ENCODE measurements at regions not wholly inside any gene's neighbourhood (a gene's known extent, or its start where the extent isn't known, plus 50 kb on each side); places are given as distances from the start of the nearest gene placed in this dataset.

DNA sequence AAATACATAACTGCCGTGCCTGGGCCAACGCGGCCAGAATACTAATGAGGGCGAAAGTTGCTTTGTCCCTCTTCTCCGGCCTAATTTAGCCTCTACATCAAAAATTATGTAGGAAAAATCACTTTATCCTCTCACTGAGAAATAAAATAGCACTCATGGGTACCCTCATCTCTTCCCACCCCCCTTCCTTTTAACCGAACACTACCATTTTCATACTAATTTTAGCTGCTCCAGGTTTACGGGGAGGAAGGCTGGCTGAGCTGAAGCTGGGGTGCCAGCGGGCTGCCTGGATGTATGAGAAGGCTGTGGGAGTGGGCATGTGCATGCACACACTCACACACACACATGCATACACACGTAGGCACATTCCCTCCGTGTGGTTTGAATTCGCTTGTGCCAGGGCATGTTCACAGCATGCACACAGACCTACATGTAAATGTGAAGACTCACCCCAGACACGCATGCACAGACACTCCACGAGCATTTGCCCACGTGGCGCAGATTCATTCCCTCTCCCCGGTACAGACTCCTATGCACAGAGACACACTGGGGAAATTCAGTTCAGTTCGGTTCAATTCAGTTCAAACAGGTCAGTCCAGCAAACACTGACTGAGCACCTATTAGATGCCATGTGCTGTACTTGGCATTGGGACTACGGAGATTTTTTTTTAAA, 145.1 kb downstream of the MRM1 start:
- TF ChIP-seq, protein P1, sequence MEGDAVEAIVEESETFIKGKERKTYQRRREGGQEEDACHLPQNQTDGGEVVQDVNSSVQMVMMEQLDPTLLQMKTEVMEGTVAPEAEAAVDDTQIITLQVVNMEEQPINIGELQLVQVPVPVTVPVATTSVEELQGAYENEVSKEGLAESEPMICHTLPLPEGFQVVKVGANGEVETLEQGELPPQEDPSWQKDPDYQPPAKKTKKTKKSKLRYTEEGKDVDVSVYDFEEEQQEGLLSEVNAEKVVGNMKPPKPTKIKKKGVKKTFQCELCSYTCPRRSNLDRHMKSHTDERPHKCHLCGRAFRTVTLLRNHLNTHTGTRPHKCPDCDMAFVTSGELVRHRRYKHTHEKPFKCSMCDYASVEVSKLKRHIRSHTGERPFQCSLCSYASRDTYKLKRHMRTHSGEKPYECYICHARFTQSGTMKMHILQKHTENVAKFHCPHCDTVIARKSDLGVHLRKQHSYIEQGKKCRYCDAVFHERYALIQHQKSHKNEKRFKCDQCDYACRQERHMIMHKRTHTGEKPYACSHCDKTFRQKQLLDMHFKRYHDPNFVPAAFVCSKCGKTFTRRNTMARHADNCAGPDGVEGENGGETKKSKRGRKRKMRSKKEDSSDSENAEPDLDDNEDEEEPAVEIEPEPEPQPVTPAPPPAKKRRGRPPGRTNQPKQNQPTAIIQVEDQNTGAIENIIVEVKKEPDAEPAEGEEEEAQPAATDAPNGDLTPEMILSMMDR (IDR thresholded peaks at IDR 0.05; ENCODE audit: borderline replicate concordance, control extremely low read depth, extremely low read depth, insufficient read depth, missing control alignments): no peak
- in situ Hi-C loops (cut with MboI; ENCODE audit: low sequenced_read_pairs, unreplicated experiment): no loop called here

DNA sequence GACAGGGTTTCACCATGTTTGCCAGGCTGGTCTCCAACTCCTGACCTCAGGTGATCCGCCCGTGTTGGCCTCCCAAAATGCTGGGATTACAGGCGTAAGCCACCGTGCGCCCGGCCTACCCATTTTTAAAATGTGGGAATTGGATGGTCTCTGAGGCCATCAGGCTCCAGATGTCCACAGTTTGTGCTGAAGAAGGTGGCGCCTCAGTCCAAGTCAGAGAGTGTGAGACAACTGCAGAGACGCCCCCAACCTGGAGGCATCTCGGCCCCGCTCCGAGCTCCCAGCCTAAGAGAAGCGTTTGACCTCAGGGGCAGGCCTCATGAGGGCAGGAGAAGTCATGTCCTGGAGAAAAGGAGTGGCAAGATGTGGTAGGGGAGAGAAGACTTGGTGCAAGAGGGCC, 146.5 kb downstream of the MRM1 start:
- in situ Hi-C loops (cut with MboI; ENCODE audit: low sequenced_read_pairs, unreplicated experiment): no loop called here
- TF ChIP-seq, protein P1 (IDR thresholded peaks at IDR 0.05; ENCODE audit: borderline replicate concordance, control extremely low read depth, extremely low read depth, insufficient read depth, missing control alignments): no peak
- no peak for DNase-seq (ENCODE audit: low spot score)

More for the DNA sequence above, 145.1 kb downstream of the MRM1 start:
- no peak for DNase-seq (ENCODE audit: low spot score)

DNA sequence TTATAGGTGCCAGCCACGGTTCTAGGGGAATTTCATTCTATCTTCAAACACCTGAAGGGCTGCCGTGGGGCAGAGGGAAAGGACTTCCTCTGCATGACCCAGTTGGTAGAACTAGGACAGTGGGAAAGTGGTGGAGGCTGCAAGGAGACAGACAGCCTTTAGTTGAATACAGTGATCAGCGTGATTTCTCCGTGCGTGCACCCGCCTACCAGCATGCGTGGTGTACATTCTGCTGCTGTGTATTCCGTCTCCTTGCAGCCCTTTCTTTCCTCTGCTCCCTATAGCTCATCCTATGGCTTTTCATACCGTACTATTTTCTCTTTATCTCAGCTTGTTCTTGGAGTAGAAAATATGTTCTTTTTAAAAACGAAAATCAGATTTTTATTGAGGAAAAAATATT, 146.9 kb downstream of the MRM1 start:
- DNase-seq (ENCODE audit: low spot score): no peak
- in situ Hi-C loops (cut with MboI; ENCODE audit: low sequenced_read_pairs, unreplicated experiment): no loop called here
- TF ChIP-seq, protein P1 (IDR thresholded peaks at IDR 0.05; ENCODE audit: borderline replicate concordance, control extremely low read depth, extremely low read depth, insufficient read depth, missing control alignments): no peak

DNA sequence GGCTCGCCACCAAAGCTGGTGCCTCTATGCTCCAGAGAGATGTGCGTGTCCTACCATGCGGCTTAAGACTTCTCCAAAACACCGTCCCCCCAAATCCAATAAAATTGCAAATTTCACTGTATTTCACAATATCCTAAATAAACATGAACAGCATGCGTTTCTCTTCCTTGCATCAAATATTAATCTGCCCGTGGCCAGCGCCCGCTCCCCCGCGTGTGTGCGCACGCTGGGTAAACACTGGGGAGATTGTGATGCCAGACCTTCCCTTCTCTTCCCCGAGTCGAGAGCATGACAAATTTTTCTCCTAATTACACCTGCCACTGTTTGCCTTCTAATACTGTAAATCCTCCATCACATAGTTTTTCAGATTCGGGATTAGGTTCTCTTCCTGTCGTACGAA, 148.1 kb downstream of the MRM1 start:
- no peak for DNase-seq (ENCODE audit: low spot score)
- TF ChIP-seq, protein P1 (IDR thresholded peaks at IDR 0.05; ENCODE audit: borderline replicate concordance, control extremely low read depth, extremely low read depth, insufficient read depth, missing control alignments): no peak
- in situ Hi-C loops (cut with MboI; ENCODE audit: low sequenced_read_pairs, unreplicated experiment): no loop called here

DNA sequence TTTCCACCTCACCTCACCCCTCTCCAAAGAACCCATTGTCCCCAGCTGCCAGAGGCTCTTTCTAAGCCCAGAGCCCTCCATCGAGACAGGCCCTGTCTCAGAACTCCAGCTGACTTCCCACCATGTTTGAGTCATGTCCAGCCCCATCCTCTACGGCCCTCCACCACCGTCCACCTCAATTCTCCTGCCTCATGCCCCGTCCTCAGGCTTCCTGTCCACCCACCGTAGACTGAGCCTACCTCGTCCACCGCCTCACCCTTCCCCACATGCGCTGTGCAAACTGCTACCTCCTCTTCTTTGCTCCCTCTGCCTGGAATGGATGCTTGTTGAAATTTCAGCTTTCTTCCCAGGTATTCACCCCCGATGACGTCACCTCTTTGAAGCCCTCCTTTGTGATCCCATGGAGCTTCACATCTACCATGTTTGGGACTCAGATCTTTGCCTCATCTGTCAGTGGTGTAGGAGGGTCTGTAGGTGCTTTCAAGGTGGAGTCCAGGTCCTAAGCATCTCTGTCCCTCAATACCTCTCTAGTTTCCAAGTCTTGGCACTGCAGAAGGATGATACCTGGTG, 149.0 kb downstream of the MRM1 start:
- in situ Hi-C loops (cut with MboI; ENCODE audit: low sequenced_read_pairs, unreplicated experiment): no loop called here
- TF ChIP-seq, protein P1 (IDR thresholded peaks at IDR 0.05; ENCODE audit: borderline replicate concordance, control extremely low read depth, extremely low read depth, insufficient read depth, missing control alignments): no peak
- DNase-seq (ENCODE audit: low spot score): no peak

DNA sequence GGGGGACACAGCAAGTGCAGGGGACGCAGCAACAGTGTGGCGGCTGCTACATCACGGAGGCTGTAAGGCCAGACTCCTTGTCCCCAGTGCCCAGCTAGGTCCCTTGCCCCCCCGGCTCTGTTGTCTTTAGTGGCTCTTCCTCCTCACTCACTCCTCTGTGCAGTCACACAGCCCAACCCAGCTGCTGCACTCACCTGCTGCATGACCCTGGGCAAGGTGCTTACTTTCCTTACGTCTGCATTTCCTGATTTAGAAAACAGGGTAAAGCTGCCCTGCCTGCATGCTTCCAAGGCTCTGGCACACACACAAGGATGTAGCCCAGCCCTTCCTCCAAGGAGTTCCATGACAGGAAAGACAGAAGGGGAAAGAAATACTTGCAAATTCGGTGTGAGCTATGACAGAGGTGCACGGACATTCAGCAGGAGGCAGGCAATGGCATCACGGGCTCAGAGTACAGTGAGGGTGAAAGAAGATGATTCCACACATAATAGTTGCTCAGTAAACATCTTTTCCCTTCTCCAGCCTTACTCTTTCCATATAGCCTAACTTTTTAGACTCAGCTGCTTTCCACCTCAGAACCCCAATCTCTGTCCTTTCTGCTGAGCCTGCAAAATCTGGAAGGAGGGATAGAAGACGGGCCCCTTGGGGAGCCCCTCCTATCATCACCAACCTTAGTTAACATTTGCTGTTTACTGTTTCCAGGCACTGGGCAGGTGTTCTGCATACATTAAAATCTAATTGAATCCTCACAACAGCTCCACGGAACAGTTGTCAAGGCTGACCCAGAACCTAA, 150.9 kb downstream of the MRM1 start:
- in situ Hi-C loops (cut with MboI; ENCODE audit: low sequenced_read_pairs, unreplicated experiment): no loop called here
- DNase-seq (ENCODE audit: low spot score): no peak
- TF ChIP-seq, protein P1 (IDR thresholded peaks at IDR 0.05; ENCODE audit: borderline replicate concordance, control extremely low read depth, extremely low read depth, insufficient read depth, missing control alignments): no peak

Measured in GM13976 (cell line).